Activated CD8-positive, alpha-beta memory T cell treated with anti-CD3 and anti-CD28 coated beads, Interleukin-2, amount 10 ng/mL, durations not matched to agents 7 days and 5 days (primary cell): ENCODE measurements at regions not wholly inside any gene's neighbourhood (a gene's known extent, or its start where the extent isn't known, plus 50 kb on each side); places are given as distances from the start of the nearest gene placed in this dataset.
"Not testable (repeated sequence)": the region's sequence is repeated elsewhere in the genome, so short reads cannot be mapped to it uniquely, and the experiment has no call there.

Experiments
- ATAC-seq: fragments of 150-1000 bp; cut with Tn5 transposase; one replicate; pipeline ENCODE4 v1.10.0; 2021; ENCODE audit warnings: moderate library complexity
- CTCF ChIA-PET: fragments of 350-600 bp; sonication (Branson Sonifier 250); formaldehyde crosslinking; loops from one replicate; lab custom pipeline; 2021; ENCODE audit warnings: antibody characterized with exemption; lab: Charles Lee
- DNase-seq: peaks from one replicate; pipeline ENCODE4 v3.0.0-alpha.2; 2020
- H3K27ac Mint-ChIP-seq: one replicate; pipeline ENCODE4 v1.8.0; 2021; ENCODE audit warnings: mild to moderate bottlenecking, mixed read lengths
- H3K27me3 Mint-ChIP-seq: one replicate; pipeline ENCODE4 v1.8.0; 2021; ENCODE audit warnings: mixed read lengths
- H3K36me3 Mint-ChIP-seq: one replicate; pipeline ENCODE4 v1.8.0; 2021; ENCODE audit warnings: mild to moderate bottlenecking, mixed read lengths
- H3K4me1 Mint-ChIP-seq: one replicate; pipeline ENCODE4 v1.8.0; 2021; ENCODE audit warnings: mixed read lengths
- H3K4me3 Mint-ChIP-seq: one replicate; pipeline ENCODE4 v1.8.0; 2021; ENCODE audit warnings: mild to moderate bottlenecking, moderate library complexity, mixed read lengths
- H3K9me3 Mint-ChIP-seq: one replicate; pipeline ENCODE4 v1.8.0; 2022; ENCODE audit warnings: low read depth, mixed read lengths

DNA sequence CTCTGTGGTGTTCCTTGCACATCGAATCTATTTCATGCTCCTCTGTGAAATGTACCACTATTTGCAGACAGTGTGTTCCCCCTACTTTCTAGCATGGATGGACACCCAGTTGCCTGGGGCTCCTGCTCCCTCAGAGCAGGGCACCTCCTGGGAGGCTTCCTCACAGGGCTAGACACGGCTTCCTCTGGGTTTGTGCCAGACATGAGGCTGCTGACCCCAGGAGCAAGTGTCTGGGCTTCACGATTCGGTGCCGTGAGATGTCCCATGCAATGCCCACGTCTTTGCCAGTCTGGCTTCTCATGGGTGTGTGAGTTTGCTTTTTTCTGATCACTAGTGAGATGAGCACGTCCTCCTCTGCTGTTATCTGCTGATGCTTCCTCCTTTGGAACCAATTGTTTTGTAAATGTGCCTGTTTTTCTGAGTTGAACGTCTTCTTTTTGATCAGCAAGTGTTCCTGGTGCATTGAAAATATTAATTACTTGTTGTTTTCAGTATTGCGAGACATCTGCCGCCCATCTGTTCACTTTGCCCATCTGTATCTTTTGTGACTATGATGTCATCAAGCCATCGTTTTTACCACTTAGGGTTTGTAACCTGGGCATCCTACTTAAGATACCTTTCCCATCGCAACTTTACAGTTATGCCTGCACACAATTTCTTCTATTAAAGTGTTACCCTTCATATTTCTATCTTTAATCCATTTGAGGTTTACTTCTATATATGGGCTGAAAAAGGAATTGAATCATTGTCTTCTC lies 92.0 kb downstream of the TTLL2 start:
- Mint-ChIP-seq H3K4me1 (no peaks in the 10 kb centered on the region), H3K27me3 (peaks cover 12% of the 10 kb centered on the region), H3K9me3 (no peaks in the 10 kb centered on the region), H3K36me3 (no peaks in the 10 kb centered on the region), H3K27ac (no peak overlapping the region), H3K4me3 (no peak overlapping the region)
- DNase-seq (no peak), ATAC-seq (no peak)
- CTCF ChIA-PET = no interaction called here

DNA sequence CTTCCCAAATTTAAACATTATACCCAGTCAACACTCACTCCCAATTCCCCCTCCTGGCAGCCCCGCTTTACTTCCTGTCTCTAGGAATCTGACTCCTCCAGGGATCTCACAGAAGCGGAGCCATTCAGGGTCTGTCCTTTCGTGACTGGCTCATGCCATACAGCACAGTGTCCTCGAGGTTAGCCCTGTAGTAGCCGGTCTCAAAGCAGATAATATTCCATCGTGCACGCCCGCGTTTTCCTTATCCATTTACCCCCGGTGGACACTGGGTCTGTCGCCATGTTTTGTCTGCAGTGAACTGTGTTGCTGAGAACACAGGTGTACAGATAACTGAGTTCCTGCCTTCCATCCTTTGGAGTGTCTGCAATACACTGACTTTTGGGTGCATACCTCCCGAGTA lies 95.3 kb downstream of the TTLL2 start:
- no peak for ATAC-seq
- H3K27me3 Mint-ChIP-seq = peaks cover 12% of the 10 kb centered on the region
- no peak overlapping the region for H3K4me3 Mint-ChIP-seq
- DNase-seq = no peak
- H3K36me3 Mint-ChIP-seq = no peaks in the 10 kb centered on the region
- H3K27ac Mint-ChIP-seq = no peak overlapping the region
- no peaks in the 10 kb centered on the region for H3K9me3 Mint-ChIP-seq
- no peaks in the 10 kb centered on the region for H3K4me1 Mint-ChIP-seq
- CTCF ChIA-PET = no interaction called here

DNA sequence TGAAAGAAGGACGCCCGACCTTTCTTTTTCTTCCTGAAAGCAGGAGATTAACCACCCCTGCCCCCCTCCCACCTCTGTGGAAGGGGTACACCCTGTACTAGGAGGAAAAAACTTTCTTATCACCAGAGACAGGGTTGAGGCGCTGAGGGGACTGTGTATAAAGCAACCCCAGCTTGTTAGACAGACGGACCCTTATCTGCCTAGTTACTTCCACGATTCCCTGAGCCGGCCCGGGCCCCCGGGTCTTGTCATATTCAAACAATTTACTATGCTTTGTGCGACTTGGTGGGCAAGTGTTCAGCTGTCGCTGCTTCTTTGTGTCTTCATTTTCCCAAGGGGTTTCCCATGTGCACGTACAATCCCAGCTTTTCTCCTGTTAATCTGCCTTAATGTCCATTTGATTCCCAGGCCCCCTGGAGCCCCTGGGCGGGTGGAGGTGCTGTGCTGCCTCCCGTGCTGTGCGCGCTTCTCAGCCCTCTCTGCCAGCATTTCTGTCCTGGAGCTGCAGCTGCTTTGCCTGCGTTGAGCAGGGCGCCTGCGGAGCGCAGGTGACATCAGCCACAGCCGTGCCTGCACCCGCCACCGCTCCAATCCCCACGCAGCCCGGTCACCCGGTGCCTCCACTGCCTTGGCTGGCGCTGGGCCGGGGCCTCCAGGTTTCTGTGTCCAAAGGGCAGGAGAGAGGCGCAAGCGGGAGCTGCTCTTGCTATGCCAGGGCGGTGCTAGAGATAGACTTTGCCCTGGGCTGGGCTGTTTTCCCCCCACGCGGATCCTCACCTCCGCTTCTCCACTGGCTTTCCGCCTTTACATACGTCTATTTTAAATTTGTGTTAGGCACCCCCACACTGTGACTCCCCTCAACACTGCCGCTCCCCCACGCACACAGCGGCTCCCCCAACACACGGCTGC lies 96.2 kb downstream of the TTLL2 start:
- peaks cover 12% of the 10 kb centered on the region for H3K27me3 Mint-ChIP-seq
- CTCF ChIA-PET = no interaction called here
- no peak for ATAC-seq
- H3K4me3 Mint-ChIP-seq = no peak overlapping the region
- H3K9me3 Mint-ChIP-seq = no peaks in the 10 kb centered on the region
- H3K27ac Mint-ChIP-seq = no peak overlapping the region
- no peaks in the 10 kb centered on the region for H3K4me1 Mint-ChIP-seq
- DNase-seq = no peak
- H3K36me3 Mint-ChIP-seq = no peaks in the 10 kb centered on the region

DNA sequence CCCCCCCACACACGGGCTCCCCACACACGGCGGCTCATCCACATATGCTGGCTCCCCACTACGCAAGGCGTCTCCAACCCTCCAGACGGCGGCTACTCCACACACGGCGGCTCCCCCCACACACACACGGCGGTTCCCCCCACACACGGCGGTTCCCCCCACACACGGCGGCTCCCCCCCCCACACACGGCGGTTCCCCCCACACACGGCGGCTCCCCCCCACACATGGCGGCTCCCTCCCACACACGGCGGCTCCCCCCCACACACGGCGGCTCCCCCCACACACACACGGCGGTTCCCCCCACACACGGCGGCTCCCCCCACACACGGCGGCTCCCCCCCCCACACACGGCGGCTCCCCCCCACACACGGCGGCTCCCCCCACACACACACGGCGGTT lies 97.1 kb downstream of the TTLL2 start:
- CTCF ChIA-PET, H3K27ac Mint-ChIP-seq, ATAC-seq, H3K9me3 Mint-ChIP-seq, H3K36me3 Mint-ChIP-seq, DNase-seq, H3K4me1 Mint-ChIP-seq, H3K4me3 Mint-ChIP-seq: not testable (repeated sequence)
- peaks cover 12% of the 10 kb centered on the region for H3K27me3 Mint-ChIP-seq

DNA sequence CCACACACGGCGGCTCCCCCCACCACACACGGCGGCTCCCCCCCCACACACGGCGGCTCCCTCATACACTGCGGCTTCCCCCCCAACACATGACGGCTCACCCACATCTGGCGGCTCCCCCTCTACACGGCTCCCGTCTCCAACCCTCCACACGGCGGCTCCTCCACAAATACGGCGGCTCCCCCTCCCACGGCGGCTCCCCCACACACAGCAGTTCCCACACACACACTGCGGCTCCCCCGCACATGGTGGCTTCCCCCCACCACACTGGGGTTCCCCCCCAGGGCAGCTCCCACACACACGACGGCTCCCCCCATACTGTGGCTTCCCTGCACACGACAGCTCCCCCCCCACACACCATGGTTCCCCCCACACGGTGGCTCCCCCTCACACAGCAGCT lies 98.0 kb downstream of the TTLL2 start:
- CTCF ChIA-PET = no interaction called here

DNA sequence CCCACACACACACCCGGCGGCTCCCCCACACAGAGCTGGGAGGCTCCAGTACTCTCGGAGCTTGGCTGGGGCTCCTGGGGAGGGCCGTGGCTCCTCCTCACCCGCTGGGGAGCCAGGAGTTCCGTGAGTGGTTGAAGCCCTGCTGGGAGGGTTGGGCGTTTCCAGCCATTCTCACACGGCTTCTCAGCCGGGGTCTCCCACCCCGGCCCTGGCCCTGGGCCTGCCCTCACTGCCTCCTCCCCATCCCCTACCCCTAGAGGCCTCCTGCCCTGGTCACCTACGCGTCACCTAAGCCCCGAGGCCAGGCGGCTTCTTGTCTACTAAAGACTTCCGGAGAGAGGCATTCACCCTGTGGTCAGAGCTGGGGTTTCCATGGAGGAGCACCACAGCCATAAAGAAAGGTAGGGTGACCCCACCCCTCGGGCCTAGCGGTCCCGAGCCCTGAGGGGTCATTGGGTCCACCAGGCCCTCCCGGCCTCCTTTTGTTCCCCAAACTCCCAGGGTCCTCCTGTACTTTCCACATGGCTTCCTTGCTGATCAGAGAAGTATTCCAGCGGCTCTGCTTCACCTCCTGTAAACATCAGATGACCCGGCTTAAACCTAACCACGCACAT lies 99.3 kb downstream of the TTLL2 start:
- Mint-ChIP-seq H3K4me1 (no peaks in the 10 kb centered on the region), H3K27me3 (peaks cover 3% of the 10 kb centered on the region), H3K36me3 (no peaks in the 10 kb centered on the region), H3K9me3 (no peaks in the 10 kb centered on the region), H3K27ac (no peak overlapping the region), H3K4me3 (no peak overlapping the region)
- no peak for ATAC-seq
- CTCF ChIA-PET = no interaction called here
- DNase-seq = no peak

More for the DNA sequence above, 98.0 kb downstream of the TTLL2 start:
- H3K27me3 Mint-ChIP-seq = peaks cover 10% of the 10 kb centered on the region
- H3K4me3 Mint-ChIP-seq = no peak overlapping the region
- H3K27ac Mint-ChIP-seq = no peak overlapping the region
- no peak for ATAC-seq
- no peaks in the 10 kb centered on the region for H3K4me1 Mint-ChIP-seq
- DNase-seq = no peak
- no peaks in the 10 kb centered on the region for H3K36me3 Mint-ChIP-seq
- no peaks in the 10 kb centered on the region for H3K9me3 Mint-ChIP-seq

DNA sequence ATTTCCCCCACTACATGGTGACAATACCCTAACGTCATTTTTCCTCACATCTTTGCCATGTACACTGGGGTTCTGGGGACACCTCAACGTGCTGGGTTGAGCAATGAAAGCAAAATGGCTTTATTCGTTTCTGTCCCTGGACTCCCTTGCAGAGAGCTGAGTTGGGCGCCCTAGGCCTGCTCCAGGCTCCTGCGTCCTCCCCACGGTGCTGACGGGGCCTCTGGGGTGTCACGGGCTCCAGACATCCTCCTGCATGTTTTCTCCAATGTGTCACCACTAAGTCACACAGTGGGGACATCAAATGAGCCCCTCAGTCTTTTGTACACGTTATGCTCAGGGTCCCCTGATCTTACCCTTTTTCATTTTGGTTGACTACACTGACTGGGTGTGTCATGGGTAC lies 99.8 kb downstream of the TTLL2 start:
- H3K4me1 Mint-ChIP-seq = no peaks in the 10 kb centered on the region
- DNase-seq (no peak), ATAC-seq (no peak)
- H3K27me3 Mint-ChIP-seq = peaks cover 2% of the 10 kb centered on the region
- H3K27ac Mint-ChIP-seq = no peak overlapping the region
- CTCF ChIA-PET = no interaction called here
- no peaks in the 10 kb centered on the region for H3K9me3 Mint-ChIP-seq
- H3K4me3 Mint-ChIP-seq = no peak overlapping the region
- no peaks in the 10 kb centered on the region for H3K36me3 Mint-ChIP-seq

DNA sequence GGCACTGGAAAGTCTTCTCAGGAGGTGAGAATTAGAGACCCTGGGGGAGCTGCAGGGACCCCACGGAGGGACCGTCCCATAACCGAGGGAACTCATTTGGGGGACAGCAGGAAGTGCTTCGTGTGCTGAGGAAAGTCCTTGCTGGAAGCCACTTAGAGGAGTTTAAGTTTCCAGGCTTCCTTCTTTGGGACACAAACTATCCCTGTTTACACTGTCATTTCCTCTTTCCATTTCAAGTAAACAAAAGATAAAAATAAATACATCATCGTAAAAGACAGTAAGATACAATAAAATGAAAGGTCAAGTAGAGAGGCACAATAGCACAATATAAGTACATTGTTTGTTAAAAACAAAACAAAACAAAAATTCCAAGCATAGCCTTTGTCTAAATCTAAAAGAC lies 101.2 kb downstream of the TTLL2 start:
- Mint-ChIP-seq H3K4me1 (no peaks in the 10 kb centered on the region), H3K9me3 (no peaks in the 10 kb centered on the region), H3K36me3 (no peaks in the 10 kb centered on the region), H3K27me3 (peaks cover 2% of the 10 kb centered on the region), H3K4me3 (no peak overlapping the region), H3K27ac (no peak overlapping the region)
- ATAC-seq = no peak
- CTCF ChIA-PET = no interaction called here
- no peak for DNase-seq

DNA sequence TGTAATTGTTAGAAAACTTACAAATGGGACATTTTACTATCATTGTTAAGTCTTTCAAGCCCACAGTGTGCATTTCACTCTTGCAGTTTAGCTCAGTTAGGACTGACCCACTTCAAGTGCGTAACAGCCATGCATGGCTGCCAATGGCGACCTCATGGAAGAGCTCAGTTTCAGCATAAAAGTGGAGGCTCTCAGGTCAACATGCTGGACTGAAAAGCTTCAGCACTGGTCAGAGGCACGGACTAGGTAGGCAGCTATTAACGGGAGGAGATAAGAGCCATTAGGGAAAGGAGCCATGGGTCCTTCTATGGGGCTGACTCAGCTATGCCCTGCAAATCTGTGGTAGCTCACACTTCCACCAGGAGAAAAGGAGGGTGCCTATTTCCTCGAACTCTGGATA lies 101.8 kb downstream of the TTLL2 start:
- CTCF ChIA-PET = no interaction called here
- ATAC-seq (no peak), DNase-seq (no peak)
- no peak overlapping the region for H3K27ac Mint-ChIP-seq
- no peak overlapping the region for H3K4me3 Mint-ChIP-seq
- H3K4me1 Mint-ChIP-seq = no peaks in the 10 kb centered on the region
- no peaks in the 10 kb centered on the region for H3K36me3 Mint-ChIP-seq
- peaks cover 2% of the 10 kb centered on the region for H3K27me3 Mint-ChIP-seq
- H3K9me3 Mint-ChIP-seq = no peaks in the 10 kb centered on the region

DNA sequence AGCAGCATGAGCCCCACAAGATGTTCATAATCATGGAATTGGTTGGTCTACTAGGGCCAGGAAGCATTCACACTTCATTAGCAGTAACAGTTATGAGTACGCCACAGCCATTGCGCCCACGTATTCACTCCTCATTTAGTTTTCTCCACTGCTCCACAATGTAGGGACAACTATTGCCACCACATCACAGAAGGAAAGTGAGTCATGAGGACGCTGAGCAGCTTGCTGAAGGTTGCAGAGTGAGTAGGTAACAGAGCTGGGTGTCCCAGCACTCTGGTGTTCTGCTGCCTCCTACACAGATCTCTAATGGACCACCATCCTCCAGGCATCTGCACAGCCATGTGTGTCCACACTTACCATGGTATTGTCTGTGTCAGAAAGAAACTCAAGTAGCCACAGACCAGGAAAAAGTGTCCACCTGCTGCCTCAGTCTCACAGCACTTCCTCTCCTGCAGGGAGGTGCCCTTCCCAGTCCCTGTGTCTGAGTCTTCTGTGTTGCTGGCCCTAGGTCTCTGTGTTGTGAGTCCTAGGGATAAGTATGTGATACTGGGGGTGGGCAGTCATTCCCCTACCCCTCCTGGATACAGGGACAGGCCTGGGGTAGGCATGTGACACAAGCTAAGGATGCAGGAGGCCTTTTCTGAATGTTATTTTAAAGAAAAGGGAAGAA lies 103.9 kb downstream of the TTLL2 start:
- CTCF ChIA-PET = no interaction called here
- H3K4me3 Mint-ChIP-seq = no peak overlapping the region
- ATAC-seq = no peak

DNA sequence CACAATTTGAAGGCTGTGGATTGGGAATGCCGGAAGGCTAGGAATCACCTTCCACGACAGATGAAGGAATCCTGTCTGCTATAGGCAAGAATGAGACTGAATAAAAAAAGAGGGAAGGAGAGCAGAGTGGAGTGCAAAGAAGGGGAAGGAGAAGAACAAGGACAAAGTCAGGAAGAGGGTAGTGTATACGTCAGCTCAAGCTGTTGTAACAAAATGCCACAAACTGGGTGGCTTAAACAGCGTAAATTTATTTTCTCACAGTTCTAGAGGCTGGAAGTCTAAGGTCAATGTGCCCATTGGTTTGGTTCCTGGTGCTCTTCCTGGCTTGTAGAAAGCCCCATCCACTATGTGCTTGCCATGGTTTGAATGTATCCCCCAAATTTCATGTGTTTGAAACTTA lies 104.5 kb downstream of the TTLL2 start:
- no peak for ATAC-seq
- Mint-ChIP-seq H3K36me3 (no peaks in the 10 kb centered on the region), H3K27ac (no peak overlapping the region), H3K9me3 (no peaks in the 10 kb centered on the region), H3K4me3 (no peak overlapping the region), H3K4me1 (no peaks in the 10 kb centered on the region), H3K27me3 (peaks cover 2% of the 10 kb centered on the region)
- no peak for DNase-seq
- CTCF ChIA-PET = no interaction called here

More for the DNA sequence above, 103.9 kb downstream of the TTLL2 start:
- Mint-ChIP-seq H3K27ac (no peak overlapping the region), H3K4me1 (no peaks in the 10 kb centered on the region), H3K27me3 (peaks cover 2% of the 10 kb centered on the region), H3K9me3 (no peaks in the 10 kb centered on the region), H3K36me3 (no peaks in the 10 kb centered on the region)
- DNase-seq = no peak

DNA sequence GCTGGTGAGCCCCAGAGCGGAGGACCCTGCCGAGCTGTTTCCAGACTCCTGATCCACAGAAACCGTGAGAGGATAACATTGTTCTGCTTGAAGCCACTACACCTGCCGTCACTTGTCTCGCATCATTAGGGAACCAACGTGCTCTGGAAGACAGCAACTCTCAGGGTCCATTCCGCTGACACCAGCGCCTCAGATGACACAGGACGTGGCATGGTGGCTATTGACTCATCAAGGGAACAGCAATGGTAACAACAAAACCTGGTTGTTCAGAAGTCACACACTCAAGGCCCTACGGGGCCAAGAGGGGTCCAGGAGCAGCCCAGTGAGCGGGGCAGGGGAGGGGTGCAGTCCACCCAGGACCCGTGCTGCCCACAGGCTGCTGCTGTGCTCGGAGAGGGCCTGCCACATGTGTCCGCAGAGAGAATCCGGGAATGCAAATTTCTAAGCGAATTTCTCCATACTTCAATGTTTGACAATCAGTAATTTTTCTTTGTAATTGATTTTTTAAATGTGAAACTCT lies 110.4 kb downstream of the TTLL2 start:
- no peaks in the 10 kb centered on the region for H3K9me3 Mint-ChIP-seq
- no peak for ATAC-seq
- no peak for DNase-seq
- peaks cover 3% of the 10 kb centered on the region for H3K27me3 Mint-ChIP-seq
- no peaks in the 10 kb centered on the region for H3K36me3 Mint-ChIP-seq
- H3K4me3 Mint-ChIP-seq = no peak overlapping the region
- no peaks in the 10 kb centered on the region for H3K4me1 Mint-ChIP-seq
- CTCF ChIA-PET = no interaction called here
- no peak overlapping the region for H3K27ac Mint-ChIP-seq

DNA sequence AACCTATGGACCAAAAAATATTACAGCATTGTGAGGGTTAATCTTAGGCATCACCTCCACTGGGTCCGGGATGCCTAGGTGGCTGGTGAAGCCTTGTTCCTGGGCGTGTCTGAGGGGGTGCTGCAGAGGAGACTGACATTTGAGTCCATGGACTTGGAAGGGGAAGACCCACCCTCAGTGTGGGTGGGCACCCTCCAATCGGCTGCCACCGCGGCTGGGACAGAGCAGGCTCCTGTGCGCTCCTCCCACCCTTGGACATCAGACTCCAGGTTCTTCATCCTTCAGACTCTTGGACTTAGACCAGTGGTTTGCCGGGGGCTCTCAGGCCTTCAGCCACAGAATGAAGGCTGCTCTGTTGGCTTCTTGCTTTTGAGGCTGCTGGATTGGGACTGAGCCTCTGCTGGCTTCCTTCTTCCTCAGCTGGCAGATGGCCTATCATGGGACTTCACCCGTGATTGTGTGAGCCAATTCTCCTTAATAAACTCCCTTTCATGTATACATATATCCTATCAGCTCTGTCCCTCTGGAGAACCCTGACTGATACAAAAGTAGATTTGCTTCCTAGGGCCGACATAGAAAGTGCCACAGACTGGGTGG lies 113.1 kb downstream of the TTLL2 start:
- Mint-ChIP-seq H3K4me1 (no peaks in the 10 kb centered on the region), H3K9me3 (no peaks in the 10 kb centered on the region), H3K27ac (no peak overlapping the region), H3K27me3 (peaks cover 12% of the 10 kb centered on the region), H3K4me3 (no peak overlapping the region), H3K36me3 (no peaks in the 10 kb centered on the region)
- no peak for ATAC-seq
- DNase-seq = no peak
- CTCF ChIA-PET = no interaction called here
